ENCODE measurements at regions not wholly inside any gene's neighbourhood (a gene's known extent, or its start where the extent isn't known, plus 50 kb on each side); places are given as distances from the start of the nearest gene placed in this dataset.

GRCh38 chr14:29982171-29982570, 54.5 kb upstream of the PRKD1 start:
- Histone ChIP-seq H3K56ac (ENCODE audit: insufficient read length, low read depth, low read length) (no peak overlapping the region), H2AK5ac (ENCODE audit: insufficient read length, low read length) (no peak overlapping the region), H3K4ac (ENCODE audit: low read depth, low read length) (no peak overlapping the region), H3K23ac (ENCODE audit: insufficient read length, low read depth, low read length) (no peak overlapping the region), H3K4me2 (ENCODE audit: insufficient read depth, insufficient read length, low read length) (no peak overlapping the region), H2BK120ac (ENCODE audit: low read depth, low read length, poor library complexity, severe bottlenecking) (no peak overlapping the region), H3K79me2 (ENCODE audit: insufficient read depth, low read length) (no peaks in the 10 kb centered on the region), H2BK12ac (ENCODE audit: insufficient read length, low read depth, low read length) (no peak overlapping the region), H4K5ac (ENCODE audit: insufficient read length, low read depth, low read length) (no peak overlapping the region), H4K20me1 (ENCODE audit: control insufficient read depth, insufficient read depth, insufficient read length) (no peaks in the 10 kb centered on the region), H2BK5ac (ENCODE audit: insufficient read length, low read length) (no peak overlapping the region), H3K14ac (ENCODE audit: insufficient read depth, low read length) (no peak overlapping the region), H3K4me1 (ENCODE audit: insufficient read depth, low read length) (no peaks in the 10 kb centered on the region), H3T11ph (ENCODE audit: low read length) (no peak overlapping the region), H2BK15ac (ENCODE audit: low read depth, low read length) (no peak overlapping the region), H3K9ac (ENCODE audit: extremely low read depth, insufficient read length, low read length) (no peak overlapping the region), H4K91ac (ENCODE audit: insufficient read length, low read depth, low read length) (no peak overlapping the region), H2AFZ (ENCODE audit: low read length) (no peak overlapping the region), H3K27ac (ENCODE audit: insufficient read length, low read depth, low read length) (no peak overlapping the region), H3K79me1 (ENCODE audit: insufficient read depth, low read depth, low read length, poor library complexity, severe bottlenecking) (no peaks in the 10 kb centered on the region), H4K8ac (replicated peaks; ENCODE audit: insufficient read length, low read depth, low read length) (no peak overlapping the region), H2BK20ac (ENCODE audit: low read depth, low read length, poor library complexity, severe bottlenecking) (no peak overlapping the region), H3K23me2 (ENCODE audit: insufficient read length, low read depth, low read length, poor library complexity, severe bottlenecking) (no peaks in the 10 kb centered on the region), H3K18ac (ENCODE audit: insufficient read length, low read depth, low read length) (no peak overlapping the region), H3K9me3 (ENCODE audit: control insufficient read depth, low read depth, low read length) (no peaks in the 10 kb centered on the region), H3K27me3 (ENCODE audit: insufficient read depth, low read length) (no peaks in the 10 kb centered on the region)
- Mint-ChIP-seq H3K36me3 (ENCODE audit: insufficient read depth in 1 of 3, low read depth in 3 of 3) (peaks cover 0 to under 1% (median 0%) of the 10 kb centered on the region in 3 experiments; a peak in 1 of 7 replicates), H3K27me3 (ENCODE audit: low read depth) (peaks cover 3% of the 10 kb centered on the region), H3K9me3 (peaks cover 1 to 7% of the 10 kb centered on the region in 2 experiments; a peak in 4 of 5 replicates), H3K4me3 (no peak overlapping the region), H3K27ac (no peak overlapping the region), H3K4me1 (0 out of 4 replicates have a peak, but pooled peaks cover 0 to 3% of the 10 kb centered on the region in 2 experiments)
- DNase-seq: no peak
- TF ChIP-seq, protein P1, sequence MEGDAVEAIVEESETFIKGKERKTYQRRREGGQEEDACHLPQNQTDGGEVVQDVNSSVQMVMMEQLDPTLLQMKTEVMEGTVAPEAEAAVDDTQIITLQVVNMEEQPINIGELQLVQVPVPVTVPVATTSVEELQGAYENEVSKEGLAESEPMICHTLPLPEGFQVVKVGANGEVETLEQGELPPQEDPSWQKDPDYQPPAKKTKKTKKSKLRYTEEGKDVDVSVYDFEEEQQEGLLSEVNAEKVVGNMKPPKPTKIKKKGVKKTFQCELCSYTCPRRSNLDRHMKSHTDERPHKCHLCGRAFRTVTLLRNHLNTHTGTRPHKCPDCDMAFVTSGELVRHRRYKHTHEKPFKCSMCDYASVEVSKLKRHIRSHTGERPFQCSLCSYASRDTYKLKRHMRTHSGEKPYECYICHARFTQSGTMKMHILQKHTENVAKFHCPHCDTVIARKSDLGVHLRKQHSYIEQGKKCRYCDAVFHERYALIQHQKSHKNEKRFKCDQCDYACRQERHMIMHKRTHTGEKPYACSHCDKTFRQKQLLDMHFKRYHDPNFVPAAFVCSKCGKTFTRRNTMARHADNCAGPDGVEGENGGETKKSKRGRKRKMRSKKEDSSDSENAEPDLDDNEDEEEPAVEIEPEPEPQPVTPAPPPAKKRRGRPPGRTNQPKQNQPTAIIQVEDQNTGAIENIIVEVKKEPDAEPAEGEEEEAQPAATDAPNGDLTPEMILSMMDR (conservative IDR thresholded peaks at IDR 0.05): no peak
- no CpG with 5 or more reads among the region's 1 CpG for WGBS (ENCODE audit: extremely low coverage, insufficient read length, low lambda C conversion rate)

Measured in H9 (cell line).